ENCODE measurements at regions not wholly inside any gene's neighbourhood (a gene's known extent, or its start where the extent isn't known, plus 50 kb on each side); places are given as distances from the start of the nearest gene placed in this dataset.

GRCh38 chr3:34382859-34383258 lies 584.4 kb downstream of the PDCD6IP start:
- Mint-ChIP-seq H3K27ac (no peak overlapping the region), H3K9me3 (no peaks in the 10 kb centered on the region), H3K27me3 (no peaks in the 10 kb centered on the region), H3K36me3 (no peaks in the 10 kb centered on the region), H3K4me3 (no peak overlapping the region), H3K4me1 (ENCODE audit: low read depth) (no peaks in the 10 kb centered on the region)
- no peak for DNase-seq
- ChIA-PET POLR2A (no interaction called here), CTCF (no interaction called here)
- intact Hi-C loops (cut with micrococcal nuclease), result no loop called here

GRCh38 chr3:34386309-34386708 lies 587.9 kb downstream of the PDCD6IP start:
- ChIA-PET CTCF (no interaction called here), POLR2A (no interaction called here)
- Mint-ChIP-seq H3K36me3 (no peaks in the 10 kb centered on the region), H3K9me3 (no peaks in the 10 kb centered on the region), H3K27ac (no peak overlapping the region), H3K27me3 (no peaks in the 10 kb centered on the region), H3K4me1 (ENCODE audit: low read depth) (no peaks in the 10 kb centered on the region), H3K4me3 (no peak overlapping the region)
- DNase-seq, result no peak
- intact Hi-C loops (cut with micrococcal nuclease), result no loop called here

GRCh38 chr3:34387826-34388564 lies 589.6 kb downstream of the PDCD6IP start:
- no peaks in the 10 kb centered on the region for H3K27me3 Mint-ChIP-seq
- H3K4me3 Mint-ChIP-seq, result no peak overlapping the region
- ChIA-PET CTCF (no interaction called here), POLR2A (interaction anchor here (0.6 kb wide), 1 partner anchor 495 kb away, joined by 3 read pairs; no protein-coding TSS in a partner anchor)
- H3K36me3 Mint-ChIP-seq, result no peaks in the 10 kb centered on the region
- intact Hi-C loops (cut with micrococcal nuclease), result no loop called here
- no peaks in the 10 kb centered on the region for H3K4me1 Mint-ChIP-seq (ENCODE audit: low read depth)
- DNase-seq, result no peak
- no peak overlapping the region for H3K27ac Mint-ChIP-seq
- H3K9me3 Mint-ChIP-seq, result no peaks in the 10 kb centered on the region

- POLR2A ChIA-PET, result no interaction called here
- Mint-ChIP-seq H3K36me3 (no peaks in the 10 kb centered on the region), H3K4me1 (ENCODE audit: low read depth) (no peaks in the 10 kb centered on the region), H3K27ac (no peak overlapping the region), H3K27me3 (no peaks in the 10 kb centered on the region), H3K4me3 (no peak overlapping the region), H3K9me3 (no peaks in the 10 kb centered on the region)
- CTCF ChIA-PET, result interaction anchor here (0.6 kb wide), 1 partner anchor 11 kb away, joined by 3 read pairs; no protein-coding TSS in a partner anchor
- DNase-seq, result no peak
- intact Hi-C loops (cut with micrococcal nuclease), result no loop called here
These were observed 590.4 kb downstream of the PDCD6IP start for GRCh38 chr3:34388830-34389229.

GRCh38 chr3:34394978-34395748 lies 596.7 kb downstream of the PDCD6IP start:
- Mint-ChIP-seq H3K36me3 (no peaks in the 10 kb centered on the region), H3K9me3 (peaks cover 11% of the 10 kb centered on the region), H3K4me3 (no peak overlapping the region), H3K27ac (no peak overlapping the region), H3K27me3 (no peaks in the 10 kb centered on the region), H3K4me1 (ENCODE audit: low read depth) (no peaks in the 10 kb centered on the region)
- intact Hi-C loops (cut with micrococcal nuclease), result no loop called here
- POLR2A ChIA-PET, result no interaction called here
- no peak for DNase-seq
- CTCF ChIA-PET, result no interaction called here

- Mint-ChIP-seq H3K4me1 (ENCODE audit: low read depth) (no peaks in the 10 kb centered on the region), H3K4me3 (no peak overlapping the region), H3K36me3 (no peaks in the 10 kb centered on the region), H3K9me3 (peaks cover 11% of the 10 kb centered on the region), H3K27me3 (no peaks in the 10 kb centered on the region), H3K27ac (no peak overlapping the region)
- CTCF ChIA-PET, result no interaction called here
- POLR2A ChIA-PET, result no interaction called here
- DNase-seq, result no peak
- intact Hi-C loops (cut with micrococcal nuclease), result no loop called here
These were observed 597.9 kb downstream of the PDCD6IP start for GRCh38 chr3:34396288-34396687.

- Mint-ChIP-seq H3K36me3 (no peaks in the 10 kb centered on the region), H3K9me3 (peaks cover 11% of the 10 kb centered on the region), H3K27me3 (no peaks in the 10 kb centered on the region), H3K4me1 (ENCODE audit: low read depth) (no peaks in the 10 kb centered on the region), H3K27ac (no peak overlapping the region), H3K4me3 (no peak overlapping the region)
- ChIA-PET POLR2A (no interaction called here), CTCF (no interaction called here)
- DNase-seq, result no peak
- intact Hi-C loops (cut with micrococcal nuclease), result no loop called here
These were observed 598.5 kb downstream of the PDCD6IP start for GRCh38 chr3:34396956-34397355.

- no peaks in the 10 kb centered on the region for H3K27me3 Mint-ChIP-seq
- no peak overlapping the region for H3K4me3 Mint-ChIP-seq
- H3K27ac Mint-ChIP-seq, result no peak overlapping the region
- POLR2A ChIA-PET, result no interaction called here
- H3K9me3 Mint-ChIP-seq, result peaks cover 10% of the 10 kb centered on the region
- no peaks in the 10 kb centered on the region for H3K36me3 Mint-ChIP-seq
- CTCF ChIA-PET, result no interaction called here
- H3K4me1 Mint-ChIP-seq (ENCODE audit: low read depth), result no peaks in the 10 kb centered on the region
- DNase-seq, result no peak
- intact Hi-C loops (cut with micrococcal nuclease), result no loop called here
These were observed 601.0 kb downstream of the PDCD6IP start for GRCh38 chr3:34399401-34399800.

- ChIA-PET POLR2A (no interaction called here), CTCF (no interaction called here)
- H3K9me3 Mint-ChIP-seq, result peaks cover 2% of the 10 kb centered on the region
- H3K4me1 Mint-ChIP-seq (ENCODE audit: low read depth), result no peaks in the 10 kb centered on the region
- H3K27ac Mint-ChIP-seq, result no peak overlapping the region
- no peaks in the 10 kb centered on the region for H3K36me3 Mint-ChIP-seq
- H3K27me3 Mint-ChIP-seq, result no peaks in the 10 kb centered on the region
- H3K4me3 Mint-ChIP-seq, result no peak overlapping the region
- intact Hi-C loops (cut with micrococcal nuclease), result no loop called here
- DNase-seq, result no peak
These were observed 606.7 kb downstream of the PDCD6IP start for GRCh38 chr3:34405159-34405558.

- ChIA-PET POLR2A (no interaction called here), CTCF (no interaction called here)
- Mint-ChIP-seq H3K36me3 (no peaks in the 10 kb centered on the region), H3K27ac (no peak overlapping the region), H3K4me1 (ENCODE audit: low read depth) (no peaks in the 10 kb centered on the region), H3K27me3 (no peaks in the 10 kb centered on the region), H3K9me3 (peaks cover 2% of the 10 kb centered on the region), H3K4me3 (no peak overlapping the region)
- DNase-seq, result no peak
- intact Hi-C loops (cut with micrococcal nuclease), result no loop called here
These were observed 608.9 kb downstream of the PDCD6IP start for GRCh38 chr3:34407281-34407680.

- Mint-ChIP-seq H3K4me1 (ENCODE audit: low read depth) (no peaks in the 10 kb centered on the region), H3K27me3 (no peaks in the 10 kb centered on the region), H3K9me3 (peaks cover 2% of the 10 kb centered on the region), H3K27ac (no peak overlapping the region), H3K4me3 (no peak overlapping the region), H3K36me3 (no peaks in the 10 kb centered on the region)
- ChIA-PET CTCF (no interaction called here), POLR2A (no interaction called here)
- intact Hi-C loops (cut with micrococcal nuclease), result no loop called here
- no peak for DNase-seq
These were observed 609.7 kb downstream of the PDCD6IP start for GRCh38 chr3:34408088-34408487.

- no peak overlapping the region for H3K27ac Mint-ChIP-seq
- H3K9me3 Mint-ChIP-seq, result no peaks in the 10 kb centered on the region
- no peaks in the 10 kb centered on the region for H3K4me1 Mint-ChIP-seq (ENCODE audit: low read depth)
- POLR2A ChIA-PET, result no interaction called here
- DNase-seq, result no peak
- intact Hi-C loops (cut with micrococcal nuclease), result no loop called here
- H3K36me3 Mint-ChIP-seq, result no peaks in the 10 kb centered on the region
- CTCF ChIA-PET, result no interaction called here
- no peaks in the 10 kb centered on the region for H3K27me3 Mint-ChIP-seq
- no peak overlapping the region for H3K4me3 Mint-ChIP-seq
These were observed 613.2 kb downstream of the PDCD6IP start for GRCh38 chr3:34411596-34411995.

- H3K4me3 Mint-ChIP-seq, result no peak overlapping the region
- no peak overlapping the region for H3K27ac Mint-ChIP-seq
- no peaks in the 10 kb centered on the region for H3K9me3 Mint-ChIP-seq
- no peaks in the 10 kb centered on the region for H3K36me3 Mint-ChIP-seq
- DNase-seq, result no peak
- no peaks in the 10 kb centered on the region for H3K4me1 Mint-ChIP-seq (ENCODE audit: low read depth)
- ChIA-PET CTCF (no interaction called here), POLR2A (no interaction called here)
- intact Hi-C loops (cut with micrococcal nuclease), result no loop called here
- H3K27me3 Mint-ChIP-seq, result no peaks in the 10 kb centered on the region
These were observed 621.4 kb downstream of the PDCD6IP start for GRCh38 chr3:34419801-34420200.

Measured in activated CD4-positive, alpha-beta memory T cell treated with anti-CD3 and anti-CD28 coated beads for 36 hours (primary cell).